ENCODE measurements at regions not wholly inside any gene's neighbourhood (a gene's known extent, or its start where the extent isn't known, plus 50 kb on each side); places are given as distances from the start of the nearest gene placed in this dataset.

GRCh38 chr21:20016435-20017005 is 981.7 kb upstream of the NCAM2 start:
- 90 to 91% methylated on average over 8 of the region's 8 CpGs for WGBS, 2 donors
- DNase-seq, result no peak
- H3K27me3 ChIP-seq, result no peaks in the 10 kb centered on the region
- intact Hi-C loops (cut with DNase I; ENCODE audit: low total_unique reads), result no loop called here
- no peak for TF ChIP-seq POLR2A (IDR thresholded peaks at IDR 0.05)
- no peak for TF ChIP-seq CTCF (IDR thresholded peaks at IDR 0.05)
- H3K9me3 ChIP-seq, result no peaks in the 10 kb centered on the region
- no peak overlapping the region for H3K4me3 ChIP-seq
- no peaks in the 10 kb centered on the region for H3K4me1 ChIP-seq
- no peak overlapping the region for H3K27ac ChIP-seq
- H3K36me3 ChIP-seq (ENCODE audit: low read depth, missing control alignments), result no peaks in the 10 kb centered on the region

- no peak overlapping the region for H3K27ac ChIP-seq
- WGBS, 2 donors, result 69 to 70% methylated on average over 6 of the region's 6 CpGs
- H3K4me3 ChIP-seq, result no peak overlapping the region
- H3K36me3 ChIP-seq (ENCODE audit: low read depth, missing control alignments), result no peaks in the 10 kb centered on the region
- TF ChIP-seq POLR2A (IDR thresholded peaks at IDR 0.05) (no peak), CTCF (IDR thresholded peaks at IDR 0.05) (no peak)
- no peaks in the 10 kb centered on the region for H3K9me3 ChIP-seq
- H3K27me3 ChIP-seq, result no peaks in the 10 kb centered on the region
- intact Hi-C loops (cut with DNase I; ENCODE audit: low total_unique reads), result no loop called here
- no peak for DNase-seq
- no peaks in the 10 kb centered on the region for H3K4me1 ChIP-seq
Observed at GRCh38 chr21:20020026-20020425, 978.2 kb upstream of the NCAM2 start.

- 70 to 86% methylated on average over 2 of the region's 2 CpGs for WGBS, 2 donors
- intact Hi-C loops (cut with DNase I; ENCODE audit: low total_unique reads), result no loop called here
- H3K27ac ChIP-seq, result no peak overlapping the region
Observed at GRCh38 chr21:20023193-20023592, 975.0 kb upstream of the NCAM2 start.

GRCh38 chr21:20024741-20025140 is 973.5 kb upstream of the NCAM2 start:
- no peak for TF ChIP-seq POLR2A (IDR thresholded peaks at IDR 0.05)
- no peak for TF ChIP-seq CTCF (IDR thresholded peaks at IDR 0.05)
- no peak for DNase-seq
- no peaks in the 10 kb centered on the region for H3K27me3 ChIP-seq
- H3K4me3 ChIP-seq, result no peak overlapping the region
- no peaks in the 10 kb centered on the region for H3K36me3 ChIP-seq (ENCODE audit: low read depth, missing control alignments)
- H3K27ac ChIP-seq, result no peak overlapping the region
- no peaks in the 10 kb centered on the region for H3K9me3 ChIP-seq
- 74 to 85% methylated on average over 7 of the region's 7 CpGs for WGBS, 2 donors
- H3K4me1 ChIP-seq, result no peaks in the 10 kb centered on the region
- intact Hi-C loops (cut with DNase I; ENCODE audit: low total_unique reads), result no loop called here

More at GRCh38 chr21:20023193-20023592, 975.0 kb upstream of the NCAM2 start:
- no peak for DNase-seq
- no peaks in the 10 kb centered on the region for H3K27me3 ChIP-seq
- no peaks in the 10 kb centered on the region for H3K36me3 ChIP-seq (ENCODE audit: low read depth, missing control alignments)
- H3K9me3 ChIP-seq, result no peaks in the 10 kb centered on the region
- H3K4me3 ChIP-seq, result no peak overlapping the region
- H3K4me1 ChIP-seq, result no peaks in the 10 kb centered on the region
- TF ChIP-seq POLR2A (IDR thresholded peaks at IDR 0.05) (no peak), CTCF (IDR thresholded peaks at IDR 0.05) (no peak)

- no peaks in the 10 kb centered on the region for H3K27me3 ChIP-seq
- H3K4me1 ChIP-seq, result no peaks in the 10 kb centered on the region
- TF ChIP-seq CTCF (IDR thresholded peaks at IDR 0.05), result no peak
- no peak for TF ChIP-seq POLR2A (IDR thresholded peaks at IDR 0.05)
- 92 to 95% methylated on average over 2 of the region's 2 CpGs for WGBS, 2 donors
- H3K36me3 ChIP-seq (ENCODE audit: low read depth, missing control alignments), result no peaks in the 10 kb centered on the region
- DNase-seq, result no peak
- H3K4me3 ChIP-seq, result no peak overlapping the region
- intact Hi-C loops (cut with DNase I; ENCODE audit: low total_unique reads), result no loop called here
- no peak overlapping the region for H3K27ac ChIP-seq
- no peaks in the 10 kb centered on the region for H3K9me3 ChIP-seq
Observed at GRCh38 chr21:20026543-20026942, 971.7 kb upstream of the NCAM2 start.
